Calu3 (cell line): ENCODE measurements at regions not wholly inside any gene's neighbourhood (a gene's known extent, or its start where the extent isn't known, plus 50 kb on each side); places are given as distances from the start of the nearest gene placed in this dataset.
"Not testable (repeated sequence)": the region's sequence is repeated elsewhere in the genome, so short reads cannot be mapped to it uniquely, and the experiment has no call there.

Experiments used
- BruUV-seq: library from RNA; stranded (reverse); fragments of 400-500 nt; replicated peaks from 2 replicates; lab custom pipeline; 2021; lab: Mats Ljungman, UMichigan
- CTCF ChIA-PET: fragments of 300-600 bp; sonication (Branson Sonifier 250); formaldehyde crosslinking; loops from one replicate; lab custom pipeline; 2022; ENCODE audit warnings: antibody characterized with exemption; lab: Charles Lee
- DNase-seq: peaks from one replicate; pipeline ENCODE4 v3.0.0; 2022
- H3K27ac Mint-ChIP-seq: one replicate; pipeline ENCODE4 v1.8.0; 2022; ENCODE audit warnings: mixed read lengths; ENCODE audit not compliant: unreplicated experiment
- H3K27me3 Mint-ChIP-seq: one replicate; pipeline ENCODE4 v1.8.0; 2022; ENCODE audit warnings: mixed read lengths; ENCODE audit not compliant: unreplicated experiment
- H3K36me3 Mint-ChIP-seq: one replicate; pipeline ENCODE4 v1.8.0; 2022; ENCODE audit warnings: mild to moderate bottlenecking, moderate library complexity, mixed read lengths; ENCODE audit not compliant: insufficient read depth, unreplicated experiment
- H3K4me1 Mint-ChIP-seq: one replicate; pipeline ENCODE4 v1.8.0; 2022; ENCODE audit warnings: mild to moderate bottlenecking, low read depth, mixed read lengths; ENCODE audit not compliant: unreplicated experiment
- H3K4me3 Mint-ChIP-seq: one replicate; pipeline ENCODE4 v1.8.0; 2022; ENCODE audit warnings: mild to moderate bottlenecking, low read depth, moderate library complexity, mixed read lengths; ENCODE audit not compliant: unreplicated experiment
- H3K9me3 Mint-ChIP-seq: one replicate; pipeline ENCODE4 v1.8.0; 2022; ENCODE audit warnings: low read depth, mixed read lengths; ENCODE audit not compliant: unreplicated experiment
- CTCF ChIP-seq: fragments of 200-600 bp; IDR thresholded peaks from one replicate; pipeline ENCODE4 v1.8.0; 2022; ENCODE audit warnings: antibody characterized with exemption; ENCODE audit not compliant: unreplicated experiment
- intact Hi-C: fragments of 100-400 bp; cut with micrococcal nuclease; formaldehyde crosslinking; loops from one replicate; pipeline ENCODE4 v1.10.0; 2022; ENCODE audit not compliant: unreplicated experiment

GRCh38 chr18:60020107-60020925 lies 120.5 kb downstream of the PMAIP1 start:
- Mint-ChIP-seq H3K27me3 (no peaks in the 10 kb centered on the region), H3K27ac (no peak overlapping the region), H3K4me1 (peaks cover 24% of the 10 kb centered on the region), H3K36me3 (no peaks in the 10 kb centered on the region), H3K9me3 (no peaks in the 10 kb centered on the region), H3K4me3 (no peak overlapping the region)
- intact Hi-C loops, result no loop called here
- DNase-seq, result no peak
- CTCF ChIA-PET, result interaction anchor here (0.7 kb wide), 2 partner anchors 69 to 1990 kb away, joined by 4 read pairs; no protein-coding TSS in a partner anchor
- no peak for TF ChIP-seq CTCF
- no TSS peak for BruUV-seq

- Mint-ChIP-seq H3K27me3 (no peaks in the 10 kb centered on the region), H3K4me3 (no peak overlapping the region), H3K4me1 (peaks cover 16% of the 10 kb centered on the region), H3K9me3 (no peaks in the 10 kb centered on the region), H3K27ac (no peak overlapping the region), H3K36me3 (no peaks in the 10 kb centered on the region)
- TF ChIP-seq CTCF, result no peak
- CTCF ChIA-PET, result no interaction called here
- DNase-seq, result no peak
- intact Hi-C loops, result no loop called here
- BruUV-seq, result no TSS peak
Measured at GRCh38 chr18:60019463-60019840, 119.7 kb downstream of the PMAIP1 start.

GRCh38 chr18:60018618-60019462 lies 119.0 kb downstream of the PMAIP1 start:
- CTCF ChIA-PET, result no interaction called here
- H3K27me3 Mint-ChIP-seq, result no peaks in the 10 kb centered on the region
- peaks cover 16% of the 10 kb centered on the region for H3K4me1 Mint-ChIP-seq
- no peak overlapping the region for H3K27ac Mint-ChIP-seq
- no peaks in the 10 kb centered on the region for H3K9me3 Mint-ChIP-seq
- TF ChIP-seq CTCF, result no peak
- no peak overlapping the region for H3K4me3 Mint-ChIP-seq
- no peaks in the 10 kb centered on the region for H3K36me3 Mint-ChIP-seq
- no peak for DNase-seq
- intact Hi-C loops, result no loop called here
- BruUV-seq, result no TSS peak

GRCh38 chr18:60018134-60018533 lies 118.3 kb downstream of the PMAIP1 start:
- H3K27ac Mint-ChIP-seq, intact Hi-C loops, H3K4me3 Mint-ChIP-seq, H3K9me3 Mint-ChIP-seq, H3K27me3 Mint-ChIP-seq, BruUV-seq, DNase-seq, CTCF ChIA-PET, H3K36me3 Mint-ChIP-seq: not testable (repeated sequence)
- H3K4me1 Mint-ChIP-seq, result peaks cover 16% of the 10 kb centered on the region
